Thyroid gland (tissue), 4 donors: ENCODE measurements at regions not wholly inside any gene's neighbourhood (a gene's known extent, or its start where the extent isn't known, plus 50 kb on each side); places are given as distances from the start of the nearest gene placed in this dataset.

Source experiments
- DNase-seq, 2 donors: peaks; one replicate each; pipeline ENCODE4 v3.0.0-alpha.2; 2019
- H3K27ac ChIP-seq, 3 donors: fragments of 200-600 bp; sonication (generic); 1 replicate in 2 of 3; 2 replicates in 1 of 3; pipeline ENCODE4 v1.5.1; 2016 to 2019; ENCODE audit warnings: mild to moderate bottlenecking in 1 of 3, moderate library complexity in 1 of 3
- H3K27me3 ChIP-seq: fragments of 200-600 bp; sonication (generic); one replicate; pipeline ENCODE4 v1.5.1; 2019
- H3K36me3 ChIP-seq, 2 donors: fragments of 200-600 bp; sonication (generic); one replicate each; pipeline ENCODE4 v1.5.1; 2016 to 2019
- H3K4me1 ChIP-seq, 2 donors: fragments of 200-600 bp; sonication (generic); one replicate each; pipeline ENCODE4 v1.5.1; 2017 to 2019
- H3K4me3 ChIP-seq, 3 donors: fragments of 200-600 bp; sonication (generic); replicated peaks in 1 of 3; 1 replicate in 2 of 3; 2 replicates in 1 of 3; pipeline ENCODE4 v1.5.1; 2016; ENCODE audit warnings: mild to moderate bottlenecking in 1 of 3
- H3K9me3 ChIP-seq: fragments of 200-600 bp; sonication (generic); one replicate; pipeline ENCODE4 v1.5.1; 2017
- CTCF ChIP-seq, 6 experiments: fragments of 200-600 bp in 3 of 6; fragments of 450-650 bp in 3 of 6; sonication (generic) in 3 of 6; IDR thresholded peaks; one replicate each; pipeline ENCODE4 v1.5.1; 2016 to 2019; ENCODE audit warnings: antibody characterized with exemption in 6 of 6, mild to moderate bottlenecking in 2 of 6, inconsistent platforms in 1 of 6, moderate library complexity in 1 of 6
- POLR2A ChIP-seq, 2 donors: fragments of 450-650 bp; IDR thresholded peaks; one replicate each; pipeline ENCODE4 v1.6.1; 2017; ENCODE audit warnings: antibody characterized with exemption in 2 of 2, mild to moderate bottlenecking in 2 of 2, moderate library complexity in 1 of 2
- WGBS, 2 donors: methylation state at CpG; one replicate each; pipeline ENCODE4 v1.1.5; 2017; 5-methylcytosine and 5-hydroxymethylcytosine counted together
- intact Hi-C: fragments of 100-400 bp; cut with DNase I; formaldehyde crosslinking; loops from one replicate; pipeline ENCODE4 v1.15.1; 2023

GRCh38 chr6:50945789-50946188 is 127.1 kb downstream of the TFAP2B start:
- H3K27me3 ChIP-seq: no peaks in the 10 kb centered on the region
- no peaks in the 10 kb centered on the region for H3K9me3 ChIP-seq
- DNase-seq: no peak
- H3K4me3 ChIP-seq: no peak overlapping the region
- H3K4me1 ChIP-seq: no peaks in the 10 kb centered on the region
- intact Hi-C loops: no loop called here
- TF ChIP-seq CTCF (IDR thresholded peaks at IDR 0.05) (no peak), POLR2A (IDR thresholded peaks at IDR 0.05) (no peak)
- WGBS, 2 donors: 90 to 94% methylated on average over 2 of the region's 2 CpGs
- H3K36me3 ChIP-seq: no peaks in the 10 kb centered on the region
- H3K27ac ChIP-seq: no peak overlapping the region

- H3K4me3 ChIP-seq: no peak overlapping the region
- TF ChIP-seq POLR2A (IDR thresholded peaks at IDR 0.05) (no peak), CTCF (IDR thresholded peaks at IDR 0.05) (no peak)
- H3K27ac ChIP-seq: no peak overlapping the region
- no peaks in the 10 kb centered on the region for H3K4me1 ChIP-seq
- DNase-seq: no peak
- no peaks in the 10 kb centered on the region for H3K9me3 ChIP-seq
- intact Hi-C loops: no loop called here
- whole genome bisulfite sequencing, 2 donors: 55 to 58% methylated on average over 5 of the region's 5 CpGs
- no peaks in the 10 kb centered on the region for H3K36me3 ChIP-seq
- no peaks in the 10 kb centered on the region for H3K27me3 ChIP-seq
Measured at GRCh38 chr6:50952092-50952907, 133.6 kb downstream of the TFAP2B start.

GRCh38 chr6:50956014-50956413 is 137.3 kb downstream of the TFAP2B start:
- H3K27me3 ChIP-seq: no peaks in the 10 kb centered on the region
- intact Hi-C loops: no loop called here
- H3K9me3 ChIP-seq: no peaks in the 10 kb centered on the region
- no peak for DNase-seq
- H3K4me1 ChIP-seq: no peaks in the 10 kb centered on the region
- H3K27ac ChIP-seq: no peak overlapping the region
- WGBS, 2 donors: 85% methylated on average over 6 of the region's 6 CpGs
- no peak for TF ChIP-seq POLR2A (IDR thresholded peaks at IDR 0.05)
- TF ChIP-seq CTCF (IDR thresholded peaks at IDR 0.05): no peak
- H3K36me3 ChIP-seq: no peaks in the 10 kb centered on the region
- no peak overlapping the region for H3K4me3 ChIP-seq

- Histone ChIP-seq H3K27ac (no peak overlapping the region), H3K4me3 (no peak overlapping the region), H3K36me3 (no peaks in the 10 kb centered on the region), H3K4me1 (no peaks in the 10 kb centered on the region), H3K9me3 (no peaks in the 10 kb centered on the region), H3K27me3 (no peaks in the 10 kb centered on the region)
- no peak for TF ChIP-seq CTCF (IDR thresholded peaks at IDR 0.05)
- TF ChIP-seq POLR2A (IDR thresholded peaks at IDR 0.05): no peak
- WGBS, 2 donors: 91 to 100% methylated on average over 1 of the region's 1 CpG
- no peak for DNase-seq
- intact Hi-C loops: no loop called here
Measured at GRCh38 chr6:50958148-50958697, 139.6 kb downstream of the TFAP2B start.

- H3K36me3 ChIP-seq: no peaks in the 10 kb centered on the region
- H3K9me3 ChIP-seq: no peaks in the 10 kb centered on the region
- no peak for DNase-seq
- 82 to 84% methylated on average over 4 of the region's 4 CpGs for WGBS, 2 donors
- H3K4me1 ChIP-seq: no peaks in the 10 kb centered on the region
- intact Hi-C loops: no loop called here
- H3K27me3 ChIP-seq: no peaks in the 10 kb centered on the region
- no peak overlapping the region for H3K27ac ChIP-seq
- no peak overlapping the region for H3K4me3 ChIP-seq
- TF ChIP-seq CTCF (IDR thresholded peaks at IDR 0.05) (no peak), POLR2A (IDR thresholded peaks at IDR 0.05) (no peak)
Measured at GRCh38 chr6:50959081-50959641, 140.5 kb downstream of the TFAP2B start.
